Gastroesophageal sphincter (tissue), 3 donors: ENCODE measurements at regions not wholly inside any gene's neighbourhood (a gene's known extent, or its start where the extent isn't known, plus 50 kb on each side); places are given as distances from the start of the nearest gene placed in this dataset.

Source experiments
- CTCF ChIP-seq, 4 experiments: fragments of 200-600 bp in 2 of 4; fragments of 450-650 bp in 2 of 4; sonication (generic) in 1 of 4; IDR thresholded peaks; one replicate each; pipeline ENCODE4 v1.5.1; 2017 to 2019; ENCODE audit warnings: antibody characterized with exemption in 4 of 4, mild to moderate bottlenecking in 2 of 4, moderate library complexity in 2 of 4
- EP300 ChIP-seq: sonication (generic); formaldehyde crosslinking; IDR thresholded peaks from one replicate; pipeline ENCODE4 v1.6.1; 2017; ENCODE audit warnings: antibody characterized with exemption, mild to moderate bottlenecking
- POLR2A ChIP-seq, 2 donors: fragments of 450-650 bp; IDR thresholded peaks; one replicate each; pipeline ENCODE4 v1.6.1; 2017; ENCODE audit warnings: antibody characterized with exemption in 2 of 2, mild to moderate bottlenecking in 2 of 2, moderate library complexity in 1 of 2
- POLR2AphosphoS5 ChIP-seq: sonication (generic); formaldehyde crosslinking; IDR thresholded peaks from one replicate; pipeline ENCODE4 v1.6.1; 2017; ENCODE audit warnings: antibody characterized with exemption

DNA sequence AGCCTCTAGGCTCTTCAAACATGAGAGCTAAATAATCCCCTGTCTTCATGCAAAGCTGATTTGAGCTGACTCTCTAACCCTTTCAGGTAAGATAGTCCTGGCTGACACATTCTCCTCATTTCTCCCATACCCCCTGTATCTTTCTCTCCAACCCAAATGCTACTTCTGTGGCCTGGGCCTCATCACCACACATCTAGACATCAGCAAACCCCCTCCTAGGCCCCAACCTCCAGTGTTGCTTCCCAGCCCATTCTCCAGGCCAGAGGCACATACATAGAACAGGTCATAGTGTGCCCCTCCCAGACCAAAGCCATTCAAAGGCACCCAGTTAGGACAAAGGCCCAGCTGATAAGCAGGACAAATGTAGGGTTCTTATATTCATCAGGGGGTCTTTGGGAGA, 84.9 kb downstream of the ANKRD60 start:
- no peak for TF ChIP-seq CTCF (IDR thresholded peaks at IDR 0.05)
- TF ChIP-seq EP300, result no peak
- TF ChIP-seq POLR2AphosphoS5, result no peak
- no peak for TF ChIP-seq POLR2A (IDR thresholded peaks at IDR 0.05)
